ENCODE measurements at regions not wholly inside any gene's neighbourhood (a gene's known extent, or its start where the extent isn't known, plus 50 kb on each side); places are given as distances from the start of the nearest gene placed in this dataset.

- no peaks in the 10 kb centered on the region for H3K36me3 ChIP-seq (ENCODE audit: insufficient read depth, low read depth, low read length)
- H3K27me3 ChIP-seq (ENCODE audit: insufficient read depth, low read length) = no peaks in the 10 kb centered on the region
- no peak overlapping the region for H3K9ac ChIP-seq (ENCODE audit: low read depth, low read length)
- H3K4me3 ChIP-seq (ENCODE audit: low read length) = no peak overlapping the region
- H3K4me1 ChIP-seq (ENCODE audit: insufficient read depth, low read length) = no peaks in the 10 kb centered on the region
- peaks cover 24% of the 10 kb centered on the region for H3K9me3 ChIP-seq (ENCODE audit: insufficient read depth, low read depth, low read length)
- H3K27ac ChIP-seq (ENCODE audit: low read length) = no peak overlapping the region
These were observed 422.8 kb downstream of the KDM5D start for GRCh38 chrY:19321701-19322100.

- no peak overlapping the region for H3K27ac ChIP-seq (ENCODE audit: low read length)
- no peak overlapping the region for H3K4me3 ChIP-seq (ENCODE audit: low read length)
- H3K36me3 ChIP-seq (ENCODE audit: insufficient read depth, low read depth, low read length) = no peaks in the 10 kb centered on the region
- H3K9me3 ChIP-seq (ENCODE audit: insufficient read depth, low read depth, low read length) = peaks cover 24% of the 10 kb centered on the region
- H3K9ac ChIP-seq (ENCODE audit: low read depth, low read length) = no peak overlapping the region
- no peaks in the 10 kb centered on the region for H3K27me3 ChIP-seq (ENCODE audit: insufficient read depth, low read length)
- H3K4me1 ChIP-seq (ENCODE audit: insufficient read depth, low read length) = no peaks in the 10 kb centered on the region
These were observed 425.4 kb downstream of the KDM5D start for GRCh38 chrY:19319135-19319534.

- H3K9me3 ChIP-seq (ENCODE audit: insufficient read depth, low read depth, low read length) = peaks cover 24% of the 10 kb centered on the region
- no peaks in the 10 kb centered on the region for H3K4me1 ChIP-seq (ENCODE audit: insufficient read depth, low read length)
- H3K27ac ChIP-seq (ENCODE audit: low read length) = no peak overlapping the region
- no peak overlapping the region for H3K4me3 ChIP-seq (ENCODE audit: low read length)
- H3K9ac ChIP-seq (ENCODE audit: low read depth, low read length) = no peak overlapping the region
- H3K27me3 ChIP-seq (ENCODE audit: insufficient read depth, low read length) = no peaks in the 10 kb centered on the region
- H3K36me3 ChIP-seq (ENCODE audit: insufficient read depth, low read depth, low read length) = no peaks in the 10 kb centered on the region
These were observed 427.1 kb downstream of the KDM5D start for GRCh38 chrY:19317271-19317987.

GRCh38 chrY:19307627-19308026 is 436.9 kb downstream of the KDM5D start:
- Histone ChIP-seq H3K4me1 (ENCODE audit: insufficient read depth, low read length) (no peaks in the 10 kb centered on the region), H3K36me3 (ENCODE audit: insufficient read depth, low read depth, low read length) (no peaks in the 10 kb centered on the region), H3K4me3 (ENCODE audit: low read length) (no peak overlapping the region), H3K9me3 (ENCODE audit: insufficient read depth, low read depth, low read length) (no peaks in the 10 kb centered on the region), H3K27ac (ENCODE audit: low read length) (no peak overlapping the region), H3K9ac (ENCODE audit: low read depth, low read length) (no peak overlapping the region), H3K27me3 (ENCODE audit: insufficient read depth, low read length) (no peaks in the 10 kb centered on the region)

- Histone ChIP-seq H3K27ac (ENCODE audit: low read length) (no peak overlapping the region), H3K9me3 (ENCODE audit: insufficient read depth, low read depth, low read length) (0 out of 2 replicates have a peak, but pooled peaks cover 7% of the 10 kb centered on the region), H3K36me3 (ENCODE audit: insufficient read depth, low read depth, low read length) (no peaks in the 10 kb centered on the region), H3K4me1 (ENCODE audit: insufficient read depth, low read length) (no peaks in the 10 kb centered on the region), H3K9ac (ENCODE audit: low read depth, low read length) (no peak overlapping the region), H3K4me3 (ENCODE audit: low read length) (no peak overlapping the region), H3K27me3 (ENCODE audit: insufficient read depth, low read length) (no peaks in the 10 kb centered on the region)
These were observed 441.4 kb downstream of the KDM5D start for GRCh38 chrY:19303136-19303535.

DNA sequence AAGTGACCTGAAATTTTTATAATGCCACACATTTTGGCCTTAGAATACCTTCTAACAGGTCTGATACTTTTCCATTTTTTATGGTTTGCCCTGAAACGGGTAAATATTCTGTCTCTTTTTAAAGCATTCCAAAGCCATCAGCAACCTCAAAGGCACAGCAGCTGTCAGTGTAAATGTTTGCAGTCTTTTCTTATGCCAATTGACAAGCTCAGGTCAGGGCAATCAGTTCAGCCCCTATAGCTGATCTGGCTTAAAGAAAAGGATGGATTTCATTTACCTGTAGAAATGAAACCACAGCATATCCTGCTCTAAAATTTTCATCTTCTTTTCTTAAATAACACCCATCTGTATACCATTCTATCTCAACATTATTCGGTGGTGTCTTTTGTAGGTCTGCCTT is 453.6 kb downstream of the KDM5D start:
- Histone ChIP-seq H3K4me1 (ENCODE audit: insufficient read depth, low read length) (peaks cover 3% of the 10 kb centered on the region; the same call in 1 of the 2 replicates), H3K9ac (ENCODE audit: low read depth, low read length) (no peak overlapping the region), H3K27ac (ENCODE audit: low read length) (no peak overlapping the region), H3K9me3 (ENCODE audit: insufficient read depth, low read depth, low read length) (no peaks in the 10 kb centered on the region), H3K27me3 (ENCODE audit: insufficient read depth, low read length) (no peaks in the 10 kb centered on the region), H3K36me3 (ENCODE audit: insufficient read depth, low read depth, low read length) (no peaks in the 10 kb centered on the region), H3K4me3 (ENCODE audit: low read length) (no peak overlapping the region)

GRCh38 chrY:19274076-19274475 is 470.4 kb downstream of the KDM5D start:
- H3K4me3 ChIP-seq (ENCODE audit: low read length) = no peak overlapping the region
- H3K4me1 ChIP-seq (ENCODE audit: insufficient read depth, low read length) = no peaks in the 10 kb centered on the region
- H3K27ac ChIP-seq (ENCODE audit: low read length) = no peak overlapping the region
- no peak overlapping the region for H3K9ac ChIP-seq (ENCODE audit: low read depth, low read length)
- H3K36me3 ChIP-seq (ENCODE audit: insufficient read depth, low read depth, low read length) = no peaks in the 10 kb centered on the region
- no peaks in the 10 kb centered on the region for H3K27me3 ChIP-seq (ENCODE audit: insufficient read depth, low read length)
- no peaks in the 10 kb centered on the region for H3K9me3 ChIP-seq (ENCODE audit: insufficient read depth, low read depth, low read length)

- no peaks in the 10 kb centered on the region for H3K9me3 ChIP-seq (ENCODE audit: insufficient read depth, low read depth, low read length)
- no peaks in the 10 kb centered on the region for H3K27me3 ChIP-seq (ENCODE audit: insufficient read depth, low read length)
- H3K36me3 ChIP-seq (ENCODE audit: insufficient read depth, low read depth, low read length) = no peaks in the 10 kb centered on the region
- H3K27ac ChIP-seq (ENCODE audit: low read length) = no peak overlapping the region
- no peak overlapping the region for H3K4me3 ChIP-seq (ENCODE audit: low read length)
- H3K4me1 ChIP-seq (ENCODE audit: insufficient read depth, low read length) = no peaks in the 10 kb centered on the region
- no peak overlapping the region for H3K9ac ChIP-seq (ENCODE audit: low read depth, low read length)
These were observed 476.2 kb downstream of the KDM5D start for GRCh38 chrY:19268331-19268730.

GRCh38 chrY:19265404-19265803 is 479.1 kb downstream of the KDM5D start:
- H3K27ac ChIP-seq (ENCODE audit: low read length) = no peak overlapping the region
- H3K4me1 ChIP-seq (ENCODE audit: insufficient read depth, low read length) = no peaks in the 10 kb centered on the region
- no peak overlapping the region for H3K9ac ChIP-seq (ENCODE audit: low read depth, low read length)
- H3K27me3 ChIP-seq (ENCODE audit: insufficient read depth, low read length) = no peaks in the 10 kb centered on the region
- no peaks in the 10 kb centered on the region for H3K36me3 ChIP-seq (ENCODE audit: insufficient read depth, low read depth, low read length)
- no peaks in the 10 kb centered on the region for H3K9me3 ChIP-seq (ENCODE audit: insufficient read depth, low read depth, low read length)
- no peak overlapping the region for H3K4me3 ChIP-seq (ENCODE audit: low read length)

GRCh38 chrY:19262310-19262709 is 482.2 kb downstream of the KDM5D start:
- Histone ChIP-seq H3K27ac (ENCODE audit: low read length) (no peak overlapping the region), H3K4me3 (ENCODE audit: low read length) (no peak overlapping the region), H3K4me1 (ENCODE audit: insufficient read depth, low read length) (no peaks in the 10 kb centered on the region), H3K9me3 (ENCODE audit: insufficient read depth, low read depth, low read length) (no peaks in the 10 kb centered on the region), H3K27me3 (ENCODE audit: insufficient read depth, low read length) (no peaks in the 10 kb centered on the region), H3K9ac (ENCODE audit: low read depth, low read length) (no peak overlapping the region), H3K36me3 (ENCODE audit: insufficient read depth, low read depth, low read length) (no peaks in the 10 kb centered on the region)

DNA sequence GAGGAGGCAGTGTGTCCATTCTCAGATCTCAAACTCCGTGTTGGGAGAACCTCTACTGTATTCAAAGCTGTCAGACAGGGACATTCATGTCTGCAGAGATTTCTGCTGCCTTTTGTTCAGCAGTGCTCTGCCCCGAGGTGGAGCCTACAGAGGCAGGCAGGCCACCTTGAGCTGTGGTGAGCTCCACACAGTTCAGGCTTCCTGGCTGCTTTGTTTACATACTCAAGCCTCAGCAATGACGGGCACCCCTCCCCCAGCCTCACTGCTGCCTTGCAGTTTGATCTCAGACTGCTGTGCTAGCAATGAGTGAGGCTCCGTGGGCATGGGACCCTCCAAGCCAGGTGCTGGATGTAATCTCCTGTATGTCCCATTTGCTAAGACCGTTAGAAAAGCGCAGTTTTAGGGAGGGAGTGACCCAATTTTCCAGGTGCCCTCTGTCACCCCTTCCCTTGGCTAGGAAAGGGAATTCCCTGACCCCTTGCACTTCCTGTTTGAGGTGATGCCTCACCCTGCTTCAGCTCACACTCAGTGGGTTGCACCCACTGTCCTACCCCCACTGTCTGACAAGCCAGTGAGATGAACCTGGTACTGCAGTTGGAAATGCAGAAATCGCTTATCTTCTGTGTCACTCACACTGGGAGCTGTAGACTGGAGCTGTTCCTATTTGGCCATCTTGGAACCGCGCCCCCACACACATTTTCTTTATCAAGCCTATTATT is 458.9 kb upstream of the HSFY2 start:
- no peaks in the 10 kb centered on the region for H3K4me1 ChIP-seq (ENCODE audit: insufficient read depth, low read length)
- H3K27me3 ChIP-seq (ENCODE audit: insufficient read depth, low read length) = no peaks in the 10 kb centered on the region
- no peak overlapping the region for H3K4me3 ChIP-seq (ENCODE audit: low read length)
- no peak overlapping the region for H3K9ac ChIP-seq (ENCODE audit: low read depth, low read length)
- H3K27ac ChIP-seq (ENCODE audit: low read length) = no peak overlapping the region
- no peaks in the 10 kb centered on the region for H3K9me3 ChIP-seq (ENCODE audit: insufficient read depth, low read depth, low read length)
- H3K36me3 ChIP-seq (ENCODE audit: insufficient read depth, low read depth, low read length) = no peaks in the 10 kb centered on the region

- Histone ChIP-seq H3K9ac (ENCODE audit: low read depth, low read length) (no peak overlapping the region), H3K36me3 (ENCODE audit: insufficient read depth, low read depth, low read length) (no peaks in the 10 kb centered on the region), H3K9me3 (ENCODE audit: insufficient read depth, low read depth, low read length) (no peaks in the 10 kb centered on the region), H3K4me3 (ENCODE audit: low read length) (no peak overlapping the region), H3K27ac (ENCODE audit: low read length) (no peak overlapping the region), H3K27me3 (ENCODE audit: insufficient read depth, low read length) (no peaks in the 10 kb centered on the region), H3K4me1 (ENCODE audit: insufficient read depth, low read length) (no peaks in the 10 kb centered on the region)
These were observed 447.2 kb upstream of the HSFY2 start for GRCh38 chrY:19220784-19221183.

All from iPS-20b (cell line).